HG03045 (cell line): ENCODE measurements at regions not wholly inside any gene's neighbourhood (a gene's known extent, or its start where the extent isn't known, plus 50 kb on each side); places are given as distances from the start of the nearest gene placed in this dataset.

ENCODE experiments used
- ATAC-seq: cut with Tn5 transposase; IDR thresholded peaks from one replicate; pipeline ENCODE4 v1.9.1; 2021; ENCODE audit warnings: mild to moderate bottlenecking, moderate library complexity; ENCODE audit not compliant: unreplicated experiment

DNA sequence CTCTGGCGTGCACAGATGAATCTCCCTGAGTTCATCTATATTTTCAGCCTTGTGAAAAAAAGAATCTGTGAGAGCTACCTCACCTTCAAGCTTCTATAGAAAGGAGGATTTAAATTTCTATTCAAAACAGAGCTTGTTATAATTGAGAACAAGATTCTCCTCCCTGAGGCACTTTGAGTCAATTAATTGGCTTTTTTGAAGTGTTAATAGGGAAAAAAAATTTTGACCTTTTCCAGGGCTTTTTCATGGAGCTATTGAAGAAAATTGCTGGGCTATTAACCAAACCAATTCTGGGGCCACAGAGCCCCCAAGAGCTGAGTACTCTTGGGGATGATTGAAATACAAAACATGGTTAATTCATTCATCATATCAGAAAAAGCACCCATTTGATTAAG lies 225.1 kb downstream of the CMPK2 start:
- ATAC-seq = no peak

DNA sequence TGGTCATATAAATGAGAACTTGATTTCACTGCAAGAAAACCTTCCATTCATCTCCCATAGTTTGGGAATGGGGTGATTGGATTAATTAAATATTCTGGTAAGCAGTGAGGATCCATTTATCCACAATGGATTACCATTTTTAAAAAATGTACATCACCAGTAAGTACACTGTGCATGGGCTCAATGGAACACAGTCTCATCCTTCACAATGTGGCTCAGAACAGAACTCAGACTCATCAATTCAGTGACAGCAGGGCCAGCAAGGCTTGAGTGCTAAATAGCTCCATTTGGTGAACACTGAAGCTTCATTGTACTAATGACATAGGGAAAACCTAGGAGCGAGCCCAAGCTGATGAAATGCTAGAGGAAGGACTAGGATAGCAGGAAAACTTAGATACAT lies 223.8 kb downstream of the CMPK2 start:
- ATAC-seq = no peak

DNA sequence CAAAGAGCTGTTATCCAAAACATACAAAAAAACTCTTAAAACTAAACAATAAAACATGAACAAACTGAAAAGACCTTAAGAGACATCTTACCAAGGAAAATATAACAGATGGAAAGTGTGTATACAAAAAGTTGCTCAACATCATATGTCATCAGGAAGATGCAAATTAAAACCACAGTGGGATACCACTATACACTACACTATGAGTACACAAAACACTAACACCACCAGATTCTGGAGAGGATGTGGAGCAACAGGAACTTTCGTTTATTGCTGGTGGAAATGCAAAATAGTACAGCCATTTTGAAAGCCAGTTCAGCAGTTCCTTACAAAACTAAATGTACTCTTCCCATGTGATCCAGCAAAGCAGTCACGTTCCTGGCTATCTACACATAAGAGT lies 221.4 kb downstream of the CMPK2 start:
- ATAC-seq = no peak

GRCh38 chr2:6645004-6645403 lies 220.7 kb downstream of the CMPK2 start:
- no peak for ATAC-seq

DNA sequence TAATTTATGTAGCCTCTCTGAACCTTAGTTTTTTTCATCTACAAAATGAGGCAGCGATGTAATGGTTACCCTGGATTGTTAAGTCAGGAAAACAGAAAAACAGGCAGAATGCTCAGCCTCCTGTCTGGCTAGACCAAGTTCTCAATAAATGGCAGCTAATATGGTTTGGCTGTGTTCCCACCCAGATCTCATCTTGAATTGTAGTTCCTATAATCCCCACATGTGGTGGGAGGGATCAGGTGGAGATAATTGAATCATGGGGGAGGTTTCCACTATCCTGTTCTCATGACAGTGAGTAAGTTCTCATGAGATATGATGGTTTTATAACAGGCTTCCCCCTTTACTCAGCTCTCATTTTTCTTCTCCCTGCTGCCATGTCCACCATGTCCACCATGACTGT lies 220.0 kb downstream of the CMPK2 start:
- ATAC-seq = no peak

GRCh38 chr2:6647046-6647445 lies 218.7 kb downstream of the CMPK2 start:
- no peak for ATAC-seq

DNA sequence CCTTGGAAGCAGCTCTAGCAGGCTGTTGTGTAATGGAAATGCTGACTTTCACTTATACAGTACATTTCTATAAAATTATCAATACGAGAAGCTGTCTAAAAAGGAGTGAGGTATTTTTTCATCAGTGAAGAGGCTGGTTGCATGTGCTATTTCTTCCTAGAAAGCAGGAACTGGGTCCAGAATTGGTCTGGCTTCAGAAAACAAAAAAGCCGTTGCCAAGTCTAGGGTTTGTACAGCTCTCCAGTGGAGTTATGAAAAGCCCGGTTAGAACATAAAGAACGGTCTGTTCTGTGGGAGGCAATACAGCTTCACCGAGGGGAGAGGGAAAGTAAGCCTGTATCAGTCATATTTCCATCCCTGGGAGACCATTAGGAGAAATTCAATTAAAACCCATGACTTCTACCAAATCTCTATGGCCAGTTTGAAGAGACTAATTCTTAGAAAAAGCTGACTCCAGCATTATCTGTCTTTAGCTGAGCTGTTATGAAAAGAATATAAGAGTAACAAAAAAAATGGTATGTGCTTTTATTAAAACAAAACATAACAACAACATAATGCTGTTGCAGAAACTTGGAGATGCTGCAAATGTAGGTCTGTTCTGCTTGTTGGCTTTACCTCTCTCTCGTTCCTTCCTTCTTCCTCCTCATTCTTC lies 217.0 kb downstream of the CMPK2 start:
- no peak for ATAC-seq

GRCh38 chr2:6650311-6650710 lies 215.4 kb downstream of the CMPK2 start:
- ATAC-seq = no peak

GRCh38 chr2:6652251-6652650 lies 213.5 kb downstream of the CMPK2 start:
- no peak for ATAC-seq

DNA sequence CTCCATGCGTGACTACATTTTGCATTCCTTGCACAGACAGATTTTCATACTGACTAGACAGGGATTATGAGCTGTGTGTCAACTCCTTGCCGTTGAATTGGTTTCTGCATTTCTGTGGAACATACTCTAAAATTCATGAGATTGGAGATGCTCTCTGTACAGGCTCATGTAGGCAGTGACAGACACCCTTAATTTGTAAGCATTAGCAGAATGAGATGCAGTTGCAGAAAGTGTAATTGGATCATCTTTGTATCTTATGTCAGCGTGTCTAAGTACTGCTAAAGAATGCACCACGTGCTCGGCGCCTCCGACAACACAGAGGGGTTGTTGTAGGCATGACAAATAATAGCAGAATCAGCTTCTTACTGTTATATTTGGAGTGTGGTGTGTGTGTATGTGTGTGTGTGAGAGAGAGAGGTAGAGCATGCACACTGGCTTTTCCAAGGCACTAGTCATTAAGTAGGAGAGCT lies 212.4 kb downstream of the CMPK2 start:
- no peak for ATAC-seq

DNA sequence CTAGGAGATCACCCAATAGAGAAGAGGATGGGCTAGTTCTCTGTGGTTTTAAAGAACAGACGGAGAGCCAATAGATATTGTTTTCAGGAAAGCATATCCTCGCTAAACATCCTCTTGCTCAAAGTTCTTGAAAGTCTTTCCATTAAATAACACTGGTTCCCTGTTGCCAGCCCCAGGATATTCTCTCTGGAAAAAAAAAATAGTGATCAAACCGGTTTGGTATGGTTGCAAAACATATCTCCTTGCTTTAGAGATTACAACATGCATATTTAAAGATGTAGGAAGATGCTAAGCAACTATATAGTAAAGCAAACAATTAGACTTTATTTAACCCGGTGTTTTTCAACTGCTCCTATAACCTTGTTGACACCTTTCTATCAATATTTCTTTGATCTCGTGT lies 211.4 kb downstream of the CMPK2 start:
- ATAC-seq = no peak

GRCh38 chr2:6656633-6657032 lies 209.1 kb downstream of the CMPK2 start:
- no peak for ATAC-seq

GRCh38 chr2:6657136-6657535 lies 208.6 kb downstream of the CMPK2 start:
- ATAC-seq = no peak

- ATAC-seq = no peak
These were observed 207.9 kb downstream of the CMPK2 start for GRCh38 chr2:6657855-6658254.

- no peak for ATAC-seq
These were observed 201.2 kb downstream of the CMPK2 start for GRCh38 chr2:6664332-6665061.

DNA sequence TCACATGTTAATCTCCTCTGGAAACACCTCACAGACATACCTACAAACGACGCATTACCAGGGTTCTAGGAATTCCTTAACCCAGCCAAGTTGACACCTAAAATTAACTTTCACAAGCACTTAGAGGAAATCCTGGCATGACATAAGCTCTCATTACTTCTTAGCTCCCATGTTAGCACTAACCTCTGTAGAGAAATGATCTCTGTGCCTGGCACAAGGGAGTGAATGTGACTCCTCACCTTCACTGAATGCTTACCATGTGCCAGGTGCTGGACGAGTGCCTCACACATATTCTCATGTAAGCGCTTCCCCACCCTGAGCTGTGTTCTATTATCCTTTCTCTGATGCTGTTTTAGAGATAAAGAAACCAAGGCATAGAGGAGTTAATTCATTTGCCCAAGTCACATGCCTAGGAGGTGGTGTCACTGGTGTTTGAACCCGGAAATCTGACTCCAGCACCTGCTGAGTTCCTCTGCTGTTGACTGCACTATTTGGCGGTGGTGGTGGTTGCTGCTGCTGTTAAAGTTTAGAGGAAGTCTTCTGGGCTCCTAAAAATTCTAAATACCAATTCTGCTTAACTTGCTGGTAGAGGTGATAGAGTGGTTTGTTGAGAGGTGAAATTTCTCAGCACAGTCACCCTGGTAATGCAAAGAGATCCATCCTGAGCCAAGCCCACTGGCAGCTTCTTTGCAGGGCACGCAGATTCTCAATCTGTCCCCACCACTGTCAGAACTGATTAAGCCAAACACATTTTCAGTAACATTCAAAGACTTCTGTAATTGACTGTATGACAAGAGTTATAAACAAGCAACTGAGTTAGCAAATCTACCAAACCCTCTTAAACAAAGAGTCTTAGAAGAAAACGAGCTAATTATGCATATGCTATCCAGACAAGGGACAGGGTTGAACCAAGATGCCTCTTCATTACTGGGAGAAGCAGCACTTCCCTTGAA lies 200.3 kb downstream of the CMPK2 start:
- no peak for ATAC-seq

DNA sequence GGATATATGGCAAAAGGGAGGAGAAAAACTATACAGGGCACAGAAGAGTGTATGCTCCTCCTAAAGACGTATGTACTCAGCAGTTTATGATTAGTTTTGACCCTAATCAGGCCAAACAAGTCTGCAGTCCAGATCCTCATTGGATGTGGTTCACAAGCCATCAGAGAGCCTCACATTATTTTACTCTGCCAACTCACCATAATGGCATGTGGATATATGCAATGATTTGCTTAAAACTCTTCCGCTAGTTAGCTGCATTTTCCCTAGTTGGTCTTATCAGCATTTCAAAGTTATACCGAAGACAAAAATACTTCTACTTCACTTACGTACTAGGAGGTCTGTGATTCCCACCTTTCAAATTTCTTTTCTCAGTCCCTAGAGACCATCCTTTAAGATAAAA lies 198.4 kb downstream of the CMPK2 start:
- ATAC-seq = no peak

DNA sequence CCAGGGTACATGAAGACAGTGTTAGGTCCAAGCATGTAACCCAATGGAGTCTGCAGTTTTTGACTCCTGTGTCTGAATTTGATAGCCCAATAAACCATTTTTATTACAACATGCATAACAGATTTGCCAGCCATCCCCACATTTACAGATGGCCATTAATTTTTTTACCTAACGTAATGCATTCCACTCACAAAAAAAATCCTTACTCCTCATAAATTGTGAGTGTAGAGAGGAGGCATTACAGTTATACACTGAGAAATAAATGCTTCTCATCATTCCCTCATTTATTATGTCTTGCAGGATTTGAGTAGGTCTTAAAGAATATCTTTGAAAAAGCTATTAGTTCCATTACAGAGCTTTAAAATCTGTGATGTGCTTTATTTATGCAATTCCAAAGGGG lies 193.8 kb downstream of the CMPK2 start:
- no peak for ATAC-seq

DNA sequence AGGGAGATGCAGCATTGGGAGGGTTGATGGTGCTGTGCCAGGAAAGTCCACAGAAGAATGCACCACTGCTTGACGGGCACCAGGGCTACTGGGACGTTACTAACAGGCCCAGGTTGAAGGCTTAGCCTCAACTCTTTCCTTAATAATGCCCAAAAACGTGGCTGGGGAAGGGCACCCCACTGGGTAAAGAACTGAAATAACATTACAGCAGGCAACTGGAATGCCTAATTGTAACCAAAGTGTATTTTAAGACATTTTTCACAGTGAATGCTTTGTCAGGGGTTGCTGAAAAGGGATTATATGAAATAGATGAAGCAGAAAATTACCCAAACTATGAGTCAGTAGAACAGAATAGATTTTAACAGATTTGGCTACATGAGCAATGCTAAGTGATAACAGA lies 191.3 kb downstream of the CMPK2 start:
- ATAC-seq = no peak

DNA sequence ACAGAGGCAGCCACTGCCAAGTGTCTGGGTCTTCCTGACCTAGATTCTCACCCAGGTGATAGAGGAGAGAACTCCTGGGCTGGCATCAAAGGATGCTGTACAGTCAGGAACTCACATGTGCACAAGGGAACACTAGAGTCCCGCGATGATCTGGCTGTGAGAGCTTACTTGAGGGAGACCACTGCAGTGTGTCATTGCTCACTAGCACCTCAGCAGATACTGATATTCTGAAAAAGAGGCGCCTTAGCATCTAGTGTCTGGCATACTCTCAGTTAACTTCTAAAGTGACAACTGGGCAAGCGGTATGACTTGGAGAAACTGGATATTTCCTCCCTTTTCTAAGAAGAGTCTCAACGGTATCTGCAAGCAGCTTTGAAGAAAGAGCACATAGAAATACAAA lies 189.9 kb downstream of the CMPK2 start:
- ATAC-seq = no peak

DNA sequence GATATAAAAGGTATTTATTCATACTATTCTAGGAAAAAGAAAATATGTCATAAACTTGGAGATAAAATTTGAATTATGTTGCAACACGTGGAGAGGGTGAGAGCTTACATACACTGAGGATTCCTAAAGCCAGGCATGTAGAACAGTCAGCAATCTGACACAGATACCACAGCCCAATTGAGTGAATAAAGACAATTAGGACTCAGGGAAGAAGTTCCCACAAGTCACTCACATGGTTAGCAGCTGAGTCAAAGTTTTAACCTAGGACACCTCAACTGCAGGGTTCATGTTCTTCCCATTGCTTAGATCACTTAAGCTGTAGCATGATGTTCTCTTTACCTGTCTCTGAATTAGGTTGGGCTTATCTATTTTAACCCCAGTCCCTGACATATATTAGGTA lies 189.5 kb downstream of the CMPK2 start:
- ATAC-seq = no peak

DNA sequence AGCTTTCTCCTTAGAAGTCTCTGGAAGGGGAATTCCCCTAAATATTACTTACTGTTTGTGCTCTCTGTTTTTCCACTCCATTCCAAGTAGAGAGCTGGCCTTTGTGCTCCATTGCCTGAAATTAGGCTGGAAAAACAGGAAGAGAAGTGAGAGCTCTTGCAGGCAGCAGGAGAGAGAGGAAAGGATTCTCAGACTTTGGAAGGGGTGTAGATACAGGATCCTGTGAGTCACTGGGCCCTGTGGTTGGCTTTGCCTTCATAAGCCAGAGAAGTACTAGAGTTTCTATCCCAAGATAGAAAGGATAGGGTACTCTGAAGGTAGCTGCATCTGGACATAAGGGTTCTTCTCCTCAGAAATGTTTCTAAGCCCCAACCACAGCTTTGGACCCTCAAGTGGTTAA lies 188.9 kb downstream of the CMPK2 start:
- no peak for ATAC-seq
